Activated B cell treated with CpG ODN at 0.5 μM for 24 hours (primary cell): ENCODE measurements at regions not wholly inside any gene's neighbourhood (a gene's known extent, or its start where the extent isn't known, plus 50 kb on each side); places are given as distances from the start of the nearest gene placed in this dataset.

Experiments used
- ATAC-seq: fragments of 200-7000 bp; cut with Tn5 transposase; one replicate; pipeline ENCODE4 v1.10.0; 2021; ENCODE audit warnings: low read depth, mild to moderate bottlenecking, moderate library complexity
- CTCF ChIA-PET: fragments of 350-600 bp; sonication (Branson Sonifier 250); formaldehyde crosslinking; loops from one replicate; lab custom pipeline; 2021; ENCODE audit warnings: antibody characterized with exemption; lab: Charles Lee
- POLR2A ChIA-PET: fragments of 350-600 bp; sonication (Branson Sonifier 250); formaldehyde crosslinking; loops from one replicate; lab custom pipeline; 2021; ENCODE audit warnings: antibody characterized with exemption; lab: Charles Lee
- DNase-seq: peaks from one replicate; pipeline ENCODE4 v3.0.0; 2022
- H3K27ac Mint-ChIP-seq: one replicate; pipeline ENCODE4 v1.8.0; 2020; ENCODE audit warnings: mixed read lengths
- H3K27me3 Mint-ChIP-seq: one replicate; pipeline ENCODE4 v1.8.0; 2021; ENCODE audit warnings: mixed read lengths
- H3K36me3 Mint-ChIP-seq: one replicate; pipeline ENCODE4 v1.8.0; 2021; ENCODE audit warnings: low read depth, mixed read lengths
- H3K4me1 Mint-ChIP-seq: one replicate; pipeline ENCODE4 v1.8.0; 2021; ENCODE audit warnings: mixed read lengths
- H3K4me3 Mint-ChIP-seq: one replicate; pipeline ENCODE4 v1.8.0; 2020; ENCODE audit warnings: mild to moderate bottlenecking, mixed read lengths
- H3K9me3 Mint-ChIP-seq: one replicate; pipeline ENCODE4 v1.8.0; 2020; ENCODE audit warnings: mixed read lengths
- CTCF ChIP-seq: fragments of 200-600 bp; IDR thresholded peaks from one replicate; pipeline ENCODE4 v1.8.0; 2022; ENCODE audit warnings: antibody characterized with exemption, mild to moderate bottlenecking
- intact Hi-C: fragments of 100-400 bp; cut with micrococcal nuclease; formaldehyde crosslinking; loops from one replicate; pipeline ENCODE4 v1.15.1; 2024

- intact Hi-C loops: no loop called here
- Mint-ChIP-seq H3K36me3 (no peaks in the 10 kb centered on the region), H3K9me3 (no peaks in the 10 kb centered on the region), H3K4me1 (no peaks in the 10 kb centered on the region), H3K4me3 (no peak overlapping the region), H3K27ac (no peak overlapping the region), H3K27me3 (peaks cover 4% of the 10 kb centered on the region)
- no peak for ATAC-seq
- ChIA-PET CTCF (no interaction called here), POLR2A (no interaction called here)
- DNase-seq: no peak
- TF ChIP-seq CTCF: no peak
Observed at GRCh38 chr1:244176201-244176600, 125.1 kb downstream of the ZBTB18 start.

- POLR2A ChIA-PET: no interaction called here
- Mint-ChIP-seq H3K27me3 (peaks cover 4% of the 10 kb centered on the region), H3K9me3 (no peaks in the 10 kb centered on the region), H3K36me3 (no peaks in the 10 kb centered on the region), H3K4me3 (no peak overlapping the region), H3K27ac (no peak overlapping the region), H3K4me1 (no peaks in the 10 kb centered on the region)
- CTCF ChIA-PET: no interaction called here
- TF ChIP-seq CTCF: no peak
- no peak for DNase-seq
- no peak for ATAC-seq
- intact Hi-C loops: no loop called here
Observed at GRCh38 chr1:244180256-244180655, 129.2 kb downstream of the ZBTB18 start.

GRCh38 chr1:244181867-244182266 lies 130.8 kb downstream of the ZBTB18 start:
- H3K36me3 Mint-ChIP-seq: no peaks in the 10 kb centered on the region
- TF ChIP-seq CTCF: no peak

GRCh38 chr1:244183037-244183436 lies 132.0 kb downstream of the ZBTB18 start:
- ChIA-PET POLR2A (no interaction called here), CTCF (no interaction called here)
- Mint-ChIP-seq H3K27ac (no peak overlapping the region), H3K9me3 (no peaks in the 10 kb centered on the region), H3K4me3 (no peak overlapping the region), H3K36me3 (no peaks in the 10 kb centered on the region), H3K27me3 (peaks cover 8% of the 10 kb centered on the region), H3K4me1 (no peaks in the 10 kb centered on the region)
- TF ChIP-seq CTCF: no peak
- DNase-seq (no peak), ATAC-seq (no peak)
- intact Hi-C loops: no loop called here

More at GRCh38 chr1:244181867-244182266, 130.8 kb downstream of the ZBTB18 start:
- ATAC-seq (no peak), DNase-seq (no peak)
- POLR2A ChIA-PET: no interaction called here
- intact Hi-C loops: no loop called here
- Mint-ChIP-seq H3K4me3 (no peak overlapping the region), H3K27ac (no peak overlapping the region), H3K27me3 (peaks cover 4% of the 10 kb centered on the region), H3K9me3 (no peaks in the 10 kb centered on the region), H3K4me1 (no peaks in the 10 kb centered on the region)
- CTCF ChIA-PET: no interaction called here

GRCh38 chr1:244186372-244186771 lies 135.3 kb downstream of the ZBTB18 start:
- H3K4me1 Mint-ChIP-seq: no peaks in the 10 kb centered on the region
- intact Hi-C loops: no loop called here
- ATAC-seq: no peak
- DNase-seq: no peak
- H3K9me3 Mint-ChIP-seq: peaks cover 7% of the 10 kb centered on the region
- H3K27me3 Mint-ChIP-seq: peaks cover 15% of the 10 kb centered on the region
- ChIA-PET POLR2A (no interaction called here), CTCF (no interaction called here)
- no peak for TF ChIP-seq CTCF
- H3K4me3 Mint-ChIP-seq: no peak overlapping the region
- no peak overlapping the region for H3K27ac Mint-ChIP-seq
- H3K36me3 Mint-ChIP-seq: no peaks in the 10 kb centered on the region
